Small intestine (tissue), 7 donors: ENCODE measurements at regions not wholly inside any gene's neighbourhood (a gene's known extent, or its start where the extent isn't known, plus 50 kb on each side); places are given as distances from the start of the nearest gene placed in this dataset.

Source experiments
- DNase-seq, 2 donors: peaks; one replicate each; pipeline versions ENCODE4 v3.0.0 to v3.0.0-alpha.2; 2013
- FAIRE-seq: peaks from 2 replicates; lab custom pipeline; 2012; peaks lifted over from hg19 to GRCh38; lab: Jason Lieb, UNC
- H3K27ac ChIP-seq, 3 donors: one replicate each; pipeline ENCODE4 v1.5.1; 2013; ENCODE audit warnings: low read length in 2 of 3, mild to moderate bottlenecking in 2 of 3, control low read depth in 1 of 3, inconsistent platforms in 1 of 3, low read depth in 1 of 3, moderate library complexity in 1 of 3
- H3K27me3 ChIP-seq, 3 donors: one replicate each; pipeline ENCODE4 v1.6.1; 2013; ENCODE audit warnings: low read length in 3 of 3, inconsistent platforms in 1 of 3; ENCODE audit not compliant: control insufficient read depth in 3 of 3, insufficient read depth in 3 of 3
- H3K36me3 ChIP-seq, 3 donors: one replicate each; pipeline ENCODE4 v1.6.1; 2013; ENCODE audit warnings: low read length in 3 of 3, inconsistent platforms in 1 of 3, low read depth in 1 of 3, mild to moderate bottlenecking in 1 of 3, moderate library complexity in 1 of 3; ENCODE audit not compliant: control insufficient read depth in 3 of 3, insufficient read depth in 2 of 3
- H3K4me1 ChIP-seq, 3 donors: one replicate each; pipeline ENCODE4 v1.6.1; 2013; ENCODE audit warnings: low read length in 2 of 3, inconsistent platforms in 1 of 3, low read depth in 1 of 3, mild to moderate bottlenecking in 1 of 3, moderate library complexity in 1 of 3; ENCODE audit not compliant: control insufficient read depth in 3 of 3, insufficient read depth in 2 of 3
- H3K4me3 ChIP-seq, 3 donors: one replicate each; pipeline ENCODE4 v1.5.1; 2013; ENCODE audit warnings: low read length in 3 of 3, control low read depth in 1 of 3, inconsistent platforms in 1 of 3, low read depth in 1 of 3, mild to moderate bottlenecking in 1 of 3, moderate library complexity in 1 of 3
- H3K9me3 ChIP-seq, 2 donors: one replicate each; pipeline ENCODE4 v1.6.1; 2013; ENCODE audit warnings: low read depth in 1 of 2, low read length in 1 of 2; ENCODE audit not compliant: control insufficient read depth in 2 of 2, insufficient read depth in 1 of 2
- WGBS, 3 donors: extraction: QIAGEN DNeasy Blood & Tissue Kit; methylation state at CpG; one replicate each; pipeline ENCODE4 v1.1.7; 2013; 5-methylcytosine and 5-hydroxymethylcytosine counted together
- donor health status: healthy with polysubstance abuse.
- donor health status: control.
- donor health status: control.
- donor health status: Bipolar disorder and iron deficiency.
- donor health status: healthy.

- Histone ChIP-seq H3K4me1 (no peaks in the 10 kb centered on the region), H3K36me3 (no peaks in the 10 kb centered on the region), H3K27me3 (no peaks in the 10 kb centered on the region), H3K4me3 (no peak overlapping the region), H3K27ac (no peak overlapping the region), H3K9me3 (no peaks in the 10 kb centered on the region)
- FAIRE-seq = no peak
- DNase-seq = no peak
- WGBS, 3 donors = 76 to 82% (median 80%) methylated on average over 42 of the region's 42 CpGs
These were observed 122.1 kb upstream of the SALL3 start for GRCh38 chr18:78857314-78858150.

- no peaks in the 10 kb centered on the region for H3K9me3 ChIP-seq
- WGBS, 3 donors = 79 to 86% (median 82%) methylated on average over 11 of the region's 11 CpGs
- H3K27ac ChIP-seq = no peak overlapping the region
- DNase-seq (no peak), FAIRE-seq (no peak)
- no peaks in the 10 kb centered on the region for H3K36me3 ChIP-seq
- H3K27me3 ChIP-seq = no peaks in the 10 kb centered on the region
- no peaks in the 10 kb centered on the region for H3K4me1 ChIP-seq
- H3K4me3 ChIP-seq = no peak overlapping the region
These were observed 119.9 kb upstream of the SALL3 start for GRCh38 chr18:78859686-78860085.

- no peaks in the 10 kb centered on the region for H3K4me1 ChIP-seq
- DNase-seq (no peak), FAIRE-seq (no peak)
- no peak overlapping the region for H3K4me3 ChIP-seq
- no peaks in the 10 kb centered on the region for H3K36me3 ChIP-seq
- H3K27me3 ChIP-seq = no peaks in the 10 kb centered on the region
- WGBS, 3 donors = 70 to 80% (median 71%) methylated on average over 11 of the region's 11 CpGs
- H3K9me3 ChIP-seq = no peaks in the 10 kb centered on the region
- no peak overlapping the region for H3K27ac ChIP-seq
These were observed 119.5 kb upstream of the SALL3 start for GRCh38 chr18:78860117-78860516.

- FAIRE-seq (no peak), DNase-seq (no peak)
- no peak overlapping the region for H3K4me3 ChIP-seq
- H3K4me1 ChIP-seq = no peaks in the 10 kb centered on the region
- H3K36me3 ChIP-seq = no peaks in the 10 kb centered on the region
- no peaks in the 10 kb centered on the region for H3K27me3 ChIP-seq
- 59 to 76% (median 66%) methylated on average over 11 of the region's 11 CpGs for WGBS, 3 donors
- no peaks in the 10 kb centered on the region for H3K9me3 ChIP-seq
- no peak overlapping the region for H3K27ac ChIP-seq
These were observed 118.5 kb upstream of the SALL3 start for GRCh38 chr18:78861116-78861515.

- FAIRE-seq = no peak
- no peak for DNase-seq
- H3K9me3 ChIP-seq = no peaks in the 10 kb centered on the region
These were observed 117.9 kb upstream of the SALL3 start for GRCh38 chr18:78861706-78862105.

GRCh38 chr18:78862395-78862794 lies 117.2 kb upstream of the SALL3 start:
- Histone ChIP-seq H3K4me3 (no peak overlapping the region), H3K27ac (no peak overlapping the region), H3K9me3 (no peaks in the 10 kb centered on the region), H3K27me3 (no peaks in the 10 kb centered on the region), H3K36me3 (no peaks in the 10 kb centered on the region), H3K4me1 (no peaks in the 10 kb centered on the region)
- WGBS, 3 donors = 82 to 88% (median 84%) methylated on average over 9 of the region's 9 CpGs
- DNase-seq (no peak), FAIRE-seq (no peak)

More at GRCh38 chr18:78861706-78862105, 117.9 kb upstream of the SALL3 start:
- no peak overlapping the region for H3K27ac ChIP-seq
- no peaks in the 10 kb centered on the region for H3K36me3 ChIP-seq
- H3K4me3 ChIP-seq = no peak overlapping the region
- 64 to 69% (median 67%) methylated on average over 7 of the region's 7 CpGs for WGBS, 3 donors
- no peaks in the 10 kb centered on the region for H3K27me3 ChIP-seq
- no peaks in the 10 kb centered on the region for H3K4me1 ChIP-seq

GRCh38 chr18:78865056-78865598 lies 114.5 kb upstream of the SALL3 start:
- Histone ChIP-seq H3K27me3 (no peaks in the 10 kb centered on the region), H3K4me1 (no peaks in the 10 kb centered on the region), H3K27ac (no peak overlapping the region), H3K9me3 (no peaks in the 10 kb centered on the region), H3K4me3 (no peak overlapping the region), H3K36me3 (no peaks in the 10 kb centered on the region)
- no peak for DNase-seq
- 50 to 76% (median 56%) methylated on average over 5 of the region's 5 CpGs for WGBS, 3 donors
- FAIRE-seq = no peak

GRCh38 chr18:78865771-78866310 lies 113.8 kb upstream of the SALL3 start:
- DNase-seq (no peak), FAIRE-seq (no peak)
- Histone ChIP-seq H3K9me3 (no peaks in the 10 kb centered on the region), H3K4me1 (no peaks in the 10 kb centered on the region), H3K4me3 (no peak overlapping the region), H3K36me3 (no peaks in the 10 kb centered on the region), H3K27ac (no peak overlapping the region), H3K27me3 (no peaks in the 10 kb centered on the region)
- 82 to 89% (median 88%) methylated on average over 14 of the region's 14 CpGs for WGBS, 3 donors
